Mammary epithelial cell (primary cell): ENCODE measurements at regions not wholly inside any gene's neighbourhood (a gene's known extent, or its start where the extent isn't known, plus 50 kb on each side); places are given as distances from the start of the nearest gene placed in this dataset.

Source experiments
- CTCF ChIP-seq, 2 donors: IDR thresholded peaks in 1 of 2; conservative IDR thresholded peaks in 1 of 2; 2 replicates each; pipeline ENCODE4 v1.5.1; 2011 to 2012; ENCODE audit warnings: inconsistent platforms in 2 of 2, low read length in 2 of 2, mild to moderate bottlenecking in 2 of 2, control low read depth in 1 of 2, low read depth in 1 of 2; ENCODE audit not compliant: insufficient read depth in 1 of 2; ENCODE audit errors: extremely low read depth in 1 of 2
- EZH2 ChIP-seq: IDR thresholded peaks from 2 replicates; pipeline ENCODE4 v1.6.1; 2012; ENCODE audit warnings: low read length, inconsistent platforms, borderline replicate concordance

GRCh38 chr3:101970905-101971304 lies 121.6 kb downstream of the NFKBIZ start:
- TF ChIP-seq CTCF (conservative IDR thresholded peaks at IDR 0.05 in 1 of 2, IDR thresholded peaks at IDR 0.05 in 1 of 2; ENCODE audit: extremely low read depth in 1 of 2, insufficient read depth in 1 of 2, low read depth in 1 of 2, low read length in 2 of 2), result no peak
- TF ChIP-seq EZH2, result no peak
